ENCODE measurements at regions not wholly inside any gene's neighbourhood (a gene's known extent, or its start where the extent isn't known, plus 50 kb on each side); places are given as distances from the start of the nearest gene placed in this dataset.

DNA sequence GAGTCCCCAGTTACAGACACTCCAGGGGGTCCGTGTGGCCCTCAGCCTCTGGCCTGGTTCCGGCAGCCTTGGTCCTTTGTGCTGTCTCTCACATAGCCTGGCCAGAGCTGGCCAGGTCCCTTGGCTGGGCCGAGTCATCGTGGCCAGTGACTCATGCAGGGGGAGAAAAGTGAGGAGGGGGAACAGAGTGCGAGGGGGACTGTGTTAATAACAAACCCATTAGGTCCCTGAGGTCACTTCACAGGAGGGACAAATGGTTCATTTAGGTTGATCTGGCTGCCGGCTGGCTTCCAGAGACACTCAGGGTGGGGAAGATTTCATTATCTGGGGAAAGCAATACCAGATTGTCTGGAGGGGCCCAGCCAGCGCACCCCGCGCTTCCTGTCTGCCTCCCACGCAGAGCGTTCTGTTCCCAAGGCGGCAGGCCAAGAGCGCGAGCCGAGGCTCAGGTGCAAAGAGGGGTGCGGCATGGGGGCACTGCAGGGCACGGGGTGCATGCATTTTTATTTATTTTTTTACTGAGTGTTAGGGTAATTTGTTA is 223.1 kb downstream of the SEC14L1 start:
- TF ChIP-seq EZH2phosphoT487 (conservative IDR thresholded peaks at IDR 0.05; ENCODE audit: low read length), result no peak
- TF ChIP-seq, protein P1, sequence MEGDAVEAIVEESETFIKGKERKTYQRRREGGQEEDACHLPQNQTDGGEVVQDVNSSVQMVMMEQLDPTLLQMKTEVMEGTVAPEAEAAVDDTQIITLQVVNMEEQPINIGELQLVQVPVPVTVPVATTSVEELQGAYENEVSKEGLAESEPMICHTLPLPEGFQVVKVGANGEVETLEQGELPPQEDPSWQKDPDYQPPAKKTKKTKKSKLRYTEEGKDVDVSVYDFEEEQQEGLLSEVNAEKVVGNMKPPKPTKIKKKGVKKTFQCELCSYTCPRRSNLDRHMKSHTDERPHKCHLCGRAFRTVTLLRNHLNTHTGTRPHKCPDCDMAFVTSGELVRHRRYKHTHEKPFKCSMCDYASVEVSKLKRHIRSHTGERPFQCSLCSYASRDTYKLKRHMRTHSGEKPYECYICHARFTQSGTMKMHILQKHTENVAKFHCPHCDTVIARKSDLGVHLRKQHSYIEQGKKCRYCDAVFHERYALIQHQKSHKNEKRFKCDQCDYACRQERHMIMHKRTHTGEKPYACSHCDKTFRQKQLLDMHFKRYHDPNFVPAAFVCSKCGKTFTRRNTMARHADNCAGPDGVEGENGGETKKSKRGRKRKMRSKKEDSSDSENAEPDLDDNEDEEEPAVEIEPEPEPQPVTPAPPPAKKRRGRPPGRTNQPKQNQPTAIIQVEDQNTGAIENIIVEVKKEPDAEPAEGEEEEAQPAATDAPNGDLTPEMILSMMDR (IDR thresholded peaks at IDR 0.05; ENCODE audit: insufficient read depth, low read length, poor library complexity, severe bottlenecking), result no peak
